Upper lobe of right lung (tissue), 1 donor: ENCODE measurements at regions not wholly inside any gene's neighbourhood (a gene's known extent, or its start where the extent isn't known, plus 50 kb on each side); places are given as distances from the start of the nearest gene placed in this dataset.

Experiments
- ATAC-seq: fragments of 200-7000 bp; cut with Tn5 transposase; one replicate; pipeline ENCODE4 v1.9.1; 2020; ENCODE audit warnings: mild to moderate bottlenecking, moderate library complexity
- DNase-seq: peaks from one replicate; pipeline ENCODE4 v3.0.0-alpha.2; 2020
- H3K27ac ChIP-seq: fragments of 200-600 bp; one replicate; pipeline ENCODE4 v1.8.0; 2022
- H3K27me3 ChIP-seq: fragments of 200-600 bp; one replicate; pipeline ENCODE4 v1.8.0; 2022; ENCODE audit warnings: mild to moderate bottlenecking
- H3K36me3 ChIP-seq: fragments of 200-600 bp; one replicate; pipeline ENCODE4 v1.8.0; 2022
- H3K4me1 ChIP-seq: fragments of 200-600 bp; one replicate; pipeline ENCODE4 v1.8.0; 2022
- H3K4me3 ChIP-seq: fragments of 200-600 bp; one replicate; pipeline ENCODE4 v1.8.0; 2022; ENCODE audit warnings: mild to moderate bottlenecking
- H3K9me3 ChIP-seq: fragments of 200-600 bp; one replicate; pipeline ENCODE4 v1.8.0; 2022
- CTCF ChIP-seq: fragments of 200-600 bp; IDR thresholded peaks from one replicate; pipeline ENCODE4 v1.8.0; 2022; ENCODE audit warnings: antibody characterized with exemption
- intact Hi-C: fragments of 100-400 bp; cut with DNase I; formaldehyde crosslinking; loops from one replicate; pipeline ENCODE4 v1.11.0; 2022
- donor health status: DM: no; HTN: yes; CAD: no; lungs with severe emphysema.

DNA sequence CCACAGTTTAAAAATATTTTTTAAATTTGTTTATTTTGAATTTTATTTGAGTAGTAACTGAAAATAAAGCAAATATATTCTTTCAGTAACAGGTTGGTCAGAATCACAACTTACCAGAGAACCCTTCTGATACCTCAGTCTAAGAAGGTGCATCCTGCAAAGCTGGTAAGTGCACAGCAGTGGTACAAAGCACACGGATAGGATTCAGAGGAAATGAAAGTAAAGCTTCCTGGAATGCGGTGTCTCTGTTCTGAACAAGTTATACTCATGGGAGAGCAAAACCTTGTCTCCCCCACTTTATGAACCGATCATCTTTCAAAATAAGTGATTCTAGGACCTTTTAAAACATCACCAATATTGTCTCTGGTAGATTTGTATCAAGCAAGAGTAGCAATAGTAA, 398.3 kb downstream of the TMX3 start:
- TF ChIP-seq CTCF, result no peak
- intact Hi-C loops, result no loop called here
- Histone ChIP-seq H3K9me3 (no peaks in the 10 kb centered on the region), H3K4me3 (no peak overlapping the region), H3K27me3 (no peaks in the 10 kb centered on the region), H3K27ac (no peak overlapping the region), H3K4me1 (no peaks in the 10 kb centered on the region), H3K36me3 (no peaks in the 10 kb centered on the region)
- ATAC-seq (no peak), DNase-seq (no peak)

- Histone ChIP-seq H3K27ac (no peak overlapping the region), H3K36me3 (no peaks in the 10 kb centered on the region), H3K4me3 (no peak overlapping the region), H3K4me1 (no peaks in the 10 kb centered on the region), H3K27me3 (no peaks in the 10 kb centered on the region), H3K9me3 (no peaks in the 10 kb centered on the region)
- intact Hi-C loops, result no loop called here
- DNase-seq (no peak), ATAC-seq (no peak)
- no peak for TF ChIP-seq CTCF
These were observed 400.5 kb downstream of the TMX3 start for GRCh38 chr18:68314403-68314802.

- Histone ChIP-seq H3K27ac (no peak overlapping the region), H3K27me3 (no peaks in the 10 kb centered on the region), H3K9me3 (no peaks in the 10 kb centered on the region), H3K4me3 (no peak overlapping the region), H3K4me1 (no peaks in the 10 kb centered on the region), H3K36me3 (no peaks in the 10 kb centered on the region)
- DNase-seq, result no peak
- TF ChIP-seq CTCF, result no peak
- intact Hi-C loops, result no loop called here
- no peak for ATAC-seq
These were observed 413.5 kb downstream of the TMX3 start for GRCh38 chr18:68301441-68301840.

GRCh38 chr18:68299906-68300305, 415.0 kb downstream of the TMX3 start:
- no peak overlapping the region for H3K27ac ChIP-seq
- no peaks in the 10 kb centered on the region for H3K9me3 ChIP-seq
- H3K4me3 ChIP-seq, result no peak overlapping the region
- no peak for ATAC-seq
- intact Hi-C loops, result no loop called here
- H3K4me1 ChIP-seq, result no peaks in the 10 kb centered on the region
- DNase-seq, result no peak
- TF ChIP-seq CTCF, result no peak
- H3K27me3 ChIP-seq, result no peaks in the 10 kb centered on the region
- no peaks in the 10 kb centered on the region for H3K36me3 ChIP-seq

DNA sequence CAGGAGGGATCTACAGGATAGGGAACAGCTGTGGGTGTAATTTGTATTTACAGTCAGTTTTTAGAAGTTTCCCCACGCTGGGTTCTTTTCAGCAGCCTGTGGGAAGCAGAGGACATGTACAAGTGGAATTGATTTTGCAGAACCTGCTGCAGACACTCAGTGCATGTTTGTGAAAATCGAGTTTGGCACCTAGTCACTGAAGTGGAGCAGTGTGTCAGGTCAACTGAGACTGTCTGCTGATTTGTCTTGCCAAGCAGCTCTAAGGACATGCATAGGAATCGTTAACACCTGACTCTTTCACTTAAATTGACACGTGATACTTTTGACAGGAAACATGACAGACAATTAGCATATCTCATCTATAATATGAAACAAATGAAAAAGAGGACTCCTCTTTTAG, 416.6 kb downstream of the TMX3 start:
- DNase-seq (no peak), ATAC-seq (no peak)
- TF ChIP-seq CTCF, result no peak
- H3K36me3 ChIP-seq, result no peaks in the 10 kb centered on the region
- no peak overlapping the region for H3K4me3 ChIP-seq
- H3K27me3 ChIP-seq, result no peaks in the 10 kb centered on the region
- no peaks in the 10 kb centered on the region for H3K9me3 ChIP-seq
- intact Hi-C loops, result no loop called here
- no peaks in the 10 kb centered on the region for H3K4me1 ChIP-seq
- H3K27ac ChIP-seq, result no peak overlapping the region

- TF ChIP-seq CTCF, result no peak
- intact Hi-C loops, result no loop called here
- DNase-seq, result no peak
- Histone ChIP-seq H3K4me3 (no peak overlapping the region), H3K36me3 (no peaks in the 10 kb centered on the region), H3K27me3 (no peaks in the 10 kb centered on the region), H3K4me1 (no peaks in the 10 kb centered on the region), H3K9me3 (no peaks in the 10 kb centered on the region), H3K27ac (no peak overlapping the region)
- ATAC-seq, result no peak
These were observed 426.5 kb downstream of the TMX3 start for GRCh38 chr18:68288408-68288807.
